SK-N-SH treated with all-trans-retinoic acid at 6 μM for 48 hours (cell line): ENCODE measurements at regions not wholly inside any gene's neighbourhood (a gene's known extent, or its start where the extent isn't known, plus 50 kb on each side); places are given as distances from the start of the nearest gene placed in this dataset.

Experiments used
- ATAC-seq: fragments of 200-7000 bp; cut with Tn5 transposase; 3 replicates; pipeline ENCODE4 v1.9.1; 2020; ENCODE audit warnings: mild to moderate bottlenecking, moderate library complexity
- ARNTL ChIP-seq: fragments of 450-650 bp; formaldehyde crosslinking; IDR thresholded peaks from 2 replicates; pipeline ENCODE4 v1.5.0; 2020; ENCODE audit warnings: low read depth, mild to moderate bottlenecking, moderate library complexity, borderline replicate concordance
- BACH2 ChIP-seq: fragments of 250-450 bp; sonication (Bioruptor Pico); IDR thresholded peaks from 2 replicates; pipeline ENCODE4 v1.9.0; 2021; ENCODE audit warnings: mild to moderate bottlenecking, borderline replicate concordance
- CREB5 ChIP-seq: fragments of 250-450 bp; sonication (Bioruptor Pico); IDR thresholded peaks from 2 replicates; pipeline ENCODE4 v1.5.1; 2020; ENCODE audit warnings: low read depth, mild to moderate bottlenecking, moderate library complexity
- CSDC2 ChIP-seq: fragments of 250-450 bp; sonication (Bioruptor Pico); IDR thresholded peaks from 2 replicates; pipeline ENCODE4 v1.5.0; 2020; ENCODE audit warnings: mild to moderate bottlenecking, moderate library complexity
- CSRNP3 ChIP-seq: fragments of 250-450 bp; sonication (Bioruptor Pico); IDR thresholded peaks from 2 replicates; pipeline ENCODE4 v1.5.1; 2021; ENCODE audit warnings: mild to moderate bottlenecking, moderate library complexity
- ESRRG ChIP-seq: fragments of 250-450 bp; sonication (Bioruptor Pico); IDR thresholded peaks from 2 replicates; pipeline ENCODE4 v1.6.1; 2021; ENCODE audit warnings: mild to moderate bottlenecking
- ISL1 ChIP-seq: fragments of 250-450 bp; sonication (Bioruptor Pico); IDR thresholded peaks from 2 replicates; pipeline ENCODE4 v2.1.2; 2022; ENCODE audit warnings: mild to moderate bottlenecking, moderate library complexity
- OSR1 ChIP-seq: fragments of 250-450 bp; sonication (Bioruptor Pico); IDR thresholded peaks from 2 replicates; pipeline ENCODE4 v1.8.0; 2022; ENCODE audit warnings: moderate library complexity, mild to moderate bottlenecking, inconsistent platforms
- PATZ1 ChIP-seq: fragments of 250-450 bp; sonication (Bioruptor Pico); IDR thresholded peaks from 2 replicates; pipeline ENCODE4 v1.8.0; 2020; ENCODE audit warnings: mild to moderate bottlenecking, moderate library complexity, borderline replicate concordance
- POU6F1 ChIP-seq: fragments of 250-450 bp; sonication (Bioruptor Pico); IDR thresholded peaks from 2 replicates; pipeline ENCODE4 v1.8.0; 2021; ENCODE audit warnings: low read depth, mild to moderate bottlenecking, moderate library complexity, borderline replicate concordance
- SNAI2 ChIP-seq: fragments of 250-450 bp; sonication (Bioruptor Pico); IDR thresholded peaks from 2 replicates; pipeline ENCODE4 v1.5.0; 2020; ENCODE audit warnings: mild to moderate bottlenecking, moderate library complexity
- TCF4 ChIP-seq: fragments of 250-450 bp; sonication (Bioruptor Pico); IDR thresholded peaks from 2 replicates; pipeline ENCODE4 v1.8.0; 2021; ENCODE audit warnings: mild to moderate bottlenecking, moderate library complexity, borderline replicate concordance
- TOX ChIP-seq: fragments of 250-450 bp; sonication (Bioruptor Pico); IDR thresholded peaks from 2 replicates; pipeline ENCODE4 v1.8.0; 2021; ENCODE audit warnings: mild to moderate bottlenecking, moderate library complexity, borderline replicate concordance
- TSHZ2 ChIP-seq: fragments of 250-450 bp; sonication (Bioruptor Pico); IDR thresholded peaks from 2 replicates; pipeline ENCODE4 v1.5.0; 2020; ENCODE audit warnings: mild to moderate bottlenecking, moderate library complexity
- ZC3H10 ChIP-seq: fragments of 250-450 bp; sonication (Bioruptor Pico); IDR thresholded peaks from 2 replicates; pipeline ENCODE4 v1.5.1; 2021; ENCODE audit warnings: mild to moderate bottlenecking, moderate library complexity
- ZFP3 ChIP-seq: fragments of 250-450 bp; sonication (Bioruptor Pico); IDR thresholded peaks from 2 replicates; pipeline ENCODE4 v1.5.0; 2020; ENCODE audit warnings: mild to moderate bottlenecking, moderate library complexity
- ZFP30 ChIP-seq: fragments of 450-650 bp; formaldehyde crosslinking; IDR thresholded peaks from 2 replicates; pipeline ENCODE4 v1.5.0; 2022; ENCODE audit warnings: mild to moderate bottlenecking, moderate library complexity
- ZNF565 ChIP-seq: fragments of 450-650 bp; formaldehyde crosslinking; conservative IDR thresholded peaks from 2 replicates; pipeline ENCODE4 v1.5.0; 2020; ENCODE audit warnings: low read depth, mild to moderate bottlenecking, moderate library complexity
- ZNF8 ChIP-seq: fragments of 450-650 bp; formaldehyde crosslinking; IDR thresholded peaks from 2 replicates; pipeline ENCODE4 v1.5.0; 2020; ENCODE audit warnings: mild to moderate bottlenecking, moderate library complexity

GRCh38 chr1:56300836-56301235, 278.5 kb downstream of the PLPP3 start:
- TF ChIP-seq CREB5 (CRISPR knock-in tag), result no peak
- no peak for TF ChIP-seq OSR1
- no peak for TF ChIP-seq ISL1 (CRISPR knock-in tag)
- TF ChIP-seq POU6F1 (CRISPR knock-in tag), result no peak
- no peak for TF ChIP-seq SNAI2 (CRISPR knock-in tag)
- no peak for TF ChIP-seq TCF4 (CRISPR knock-in tag)
- TF ChIP-seq ZC3H10 (CRISPR knock-in tag), result no peak
- no peak for TF ChIP-seq CSRNP3 (CRISPR knock-in tag)
- no peak for TF ChIP-seq ESRRG
- TF ChIP-seq PATZ1 (CRISPR knock-in tag), result no peak
- no peak for TF ChIP-seq ZNF565 (CRISPR knock-in tag)
- no peak for TF ChIP-seq ZNF8
- TF ChIP-seq TOX (CRISPR knock-in tag), result no peak
- no peak for TF ChIP-seq BACH2 (CRISPR knock-in tag)
- TF ChIP-seq ARNTL (CRISPR knock-in tag), result no peak
- no peak for TF ChIP-seq ZFP3 (CRISPR knock-in tag)
- no peak for TF ChIP-seq ZFP30
- ATAC-seq, result no peak

- ATAC-seq, result no peak
- no peak for TF ChIP-seq CSRNP3 (CRISPR knock-in tag)
- no peak for TF ChIP-seq TSHZ2 (CRISPR knock-in tag)
- no peak for TF ChIP-seq CSDC2 (CRISPR knock-in tag)
- TF ChIP-seq ESRRG, result no peak
- TF ChIP-seq, all 23 proteins: peak for 0
Measured at GRCh38 chr1:56298866-56299265, 280.5 kb downstream of the PLPP3 start.

GRCh38 chr1:56297904-56298303, 281.5 kb downstream of the PLPP3 start:
- 0 out of 2 replicates have a peak, but pooled peaks have one; percentile 28 for TF ChIP-seq ISL1 (CRISPR knock-in tag)
- no peak for TF ChIP-seq POU6F1 (CRISPR knock-in tag)
- TF ChIP-seq, all 23 proteins: peak for 1
- ATAC-seq, result peak; percentile 36; the same call in 2 of the 3 replicates
